Vagina (tissue), 2 donors: ENCODE measurements at regions not wholly inside any gene's neighbourhood (a gene's known extent, or its start where the extent isn't known, plus 50 kb on each side); places are given as distances from the start of the nearest gene placed in this dataset.

ENCODE experiments used
- POLR2A ChIP-seq, 2 donors: fragments of 450-650 bp; IDR thresholded peaks; one replicate each; pipeline ENCODE4 v1.6.1; 2017; ENCODE audit warnings: antibody characterized with exemption in 2 of 2, mild to moderate bottlenecking in 2 of 2, moderate library complexity in 2 of 2
- TF ChIP-seq, protein P1 (sequence below), 3 experiments: fragments of 450-650 bp in 2 of 3; fragments of 200-600 bp in 1 of 3; sonication (generic) in 1 of 3; IDR thresholded peaks; one replicate each; pipeline ENCODE4 v1.5.1; 2017 to 2019; ENCODE audit warnings: antibody characterized with exemption in 3 of 3, mild to moderate bottlenecking in 2 of 3, moderate library complexity in 2 of 3

DNA sequence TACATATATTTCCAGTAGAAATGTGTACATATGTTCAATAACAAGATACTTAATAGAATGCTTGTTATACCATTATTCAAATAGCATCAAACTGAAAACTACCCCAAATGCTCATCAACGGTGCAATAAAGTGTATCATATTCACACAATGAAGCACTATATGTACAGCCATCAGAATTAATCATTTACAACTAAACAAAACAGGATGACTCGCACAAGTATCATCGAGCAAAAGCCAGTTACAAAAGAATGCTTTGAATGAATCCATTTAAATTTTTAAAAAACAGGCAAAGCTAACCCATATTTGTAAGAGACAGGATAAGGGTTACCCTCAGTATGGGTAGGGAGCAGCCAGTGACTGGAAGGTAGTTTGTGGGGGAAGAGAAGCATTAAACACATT, 132.8 kb upstream of the PDE1A start:
- TF ChIP-seq, protein P1, sequence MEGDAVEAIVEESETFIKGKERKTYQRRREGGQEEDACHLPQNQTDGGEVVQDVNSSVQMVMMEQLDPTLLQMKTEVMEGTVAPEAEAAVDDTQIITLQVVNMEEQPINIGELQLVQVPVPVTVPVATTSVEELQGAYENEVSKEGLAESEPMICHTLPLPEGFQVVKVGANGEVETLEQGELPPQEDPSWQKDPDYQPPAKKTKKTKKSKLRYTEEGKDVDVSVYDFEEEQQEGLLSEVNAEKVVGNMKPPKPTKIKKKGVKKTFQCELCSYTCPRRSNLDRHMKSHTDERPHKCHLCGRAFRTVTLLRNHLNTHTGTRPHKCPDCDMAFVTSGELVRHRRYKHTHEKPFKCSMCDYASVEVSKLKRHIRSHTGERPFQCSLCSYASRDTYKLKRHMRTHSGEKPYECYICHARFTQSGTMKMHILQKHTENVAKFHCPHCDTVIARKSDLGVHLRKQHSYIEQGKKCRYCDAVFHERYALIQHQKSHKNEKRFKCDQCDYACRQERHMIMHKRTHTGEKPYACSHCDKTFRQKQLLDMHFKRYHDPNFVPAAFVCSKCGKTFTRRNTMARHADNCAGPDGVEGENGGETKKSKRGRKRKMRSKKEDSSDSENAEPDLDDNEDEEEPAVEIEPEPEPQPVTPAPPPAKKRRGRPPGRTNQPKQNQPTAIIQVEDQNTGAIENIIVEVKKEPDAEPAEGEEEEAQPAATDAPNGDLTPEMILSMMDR (IDR thresholded peaks at IDR 0.05): no peak
- no peak for TF ChIP-seq POLR2A (IDR thresholded peaks at IDR 0.05)
